Panc1 (cell line): ENCODE measurements at regions not wholly inside any gene's neighbourhood (a gene's known extent, or its start where the extent isn't known, plus 50 kb on each side); places are given as distances from the start of the nearest gene placed in this dataset.

ENCODE experiments used
- ATAC-seq: fragments of 200-7000 bp; cut with Tn5 transposase; 2 replicates; pipeline ENCODE4 v1.9.1; 2020; ENCODE audit warnings: mild to moderate bottlenecking, moderate library complexity
- BruUV-seq: library from RNA; stranded (reverse); fragments of 400-500 nt; replicated peaks from 2 replicates; lab custom pipeline; 2021; lab: Mats Ljungman, UMichigan
- CTCF ChIA-PET: fragments of 300-600 bp; sonication (Branson Sonifier 250); formaldehyde crosslinking; loops from one replicate; lab custom pipeline; 2022; ENCODE audit warnings: antibody characterized with exemption; lab: Charles Lee
- POLR2A ChIA-PET: fragments of 300-600 bp; sonication (Branson Sonifier 250); formaldehyde crosslinking; loops from one replicate; lab custom pipeline; 2022; ENCODE audit warnings: antibody characterized with exemption; lab: Charles Lee
- DNase-seq: peaks from one replicate; pipeline ENCODE4 v3.0.0-alpha.2; 2010; ENCODE audit warnings: low read depth, low spot score
- H3K27ac ChIP-seq: 2 replicates; pipeline ENCODE4 v1.5.1; 2011; ENCODE audit warnings: mild to moderate bottlenecking, low read length, inconsistent platforms
- H3K27me3 ChIP-seq: fragments of 200-500 bp; sonication (Bioruptor generic); 2 replicates; pipeline ENCODE4 v1.6.0; 2014; ENCODE audit warnings: low read length, inconsistent platforms; ENCODE audit not compliant: control insufficient read depth, insufficient read depth
- H3K36me3 ChIP-seq: fragments of 200-500 bp; sonication (Bioruptor generic); 2 replicates; pipeline ENCODE4 v1.5.1; 2014; ENCODE audit warnings: inconsistent platforms, mild to moderate bottlenecking, low read length, moderate library complexity; ENCODE audit not compliant: control insufficient read depth, insufficient read depth
- H3K4me1 ChIP-seq: 2 replicates; pipeline ENCODE4 v1.5.1; 2011; ENCODE audit warnings: inconsistent platforms, mild to moderate bottlenecking, low read length, moderate library complexity; ENCODE audit not compliant: control insufficient read depth, insufficient read depth
- H3K4me3 ChIP-seq, 2 experiments: 2 replicates each; pipeline ENCODE4 v1.5.1; 2011 to 2012; ENCODE audit warnings: low read depth in 2 of 2, low read length in 2 of 2, mild to moderate bottlenecking in 2 of 2, inconsistent platforms in 1 of 2, moderate library complexity in 1 of 2
- H3K9me3 ChIP-seq: fragments of 200-500 bp; sonication (Bioruptor generic); 2 replicates; pipeline ENCODE4 v1.5.1; 2014; ENCODE audit warnings: low read depth, mild to moderate bottlenecking, inconsistent platforms, low read length, moderate library complexity; ENCODE audit not compliant: control insufficient read depth, insufficient read depth
- POLR2AphosphoS5 ChIP-seq: IDR thresholded peaks from 2 replicates; pipeline ENCODE4 v1.6.1; 2012; ENCODE audit warnings: mild to moderate bottlenecking, low read depth, low read length, moderate library complexity
- REST ChIP-seq, 2 experiments: IDR thresholded peaks; 2 replicates each; pipeline ENCODE4 v1.6.1; 2011 to 2012; ENCODE audit warnings: low read depth in 2 of 2, control low read depth in 1 of 2, low read length in 1 of 2, mild to moderate bottlenecking in 1 of 2, moderate library complexity in 1 of 2; ENCODE audit not compliant: insufficient read depth in 1 of 2
- SIN3A ChIP-seq: IDR thresholded peaks from 2 replicates; pipeline ENCODE4 v1.6.1; 2012; ENCODE audit warnings: low read depth, mild to moderate bottlenecking, low read length, moderate library complexity, borderline replicate concordance; ENCODE audit not compliant: insufficient read depth
- TCF7L2 ChIP-seq: IDR thresholded peaks from 2 replicates; pipeline ENCODE4 v1.6.1; 2011; ENCODE audit warnings: mild to moderate bottlenecking, low read depth, low read length, inconsistent platforms
- in situ Hi-C: cut with HindIII; loops from 2 replicates; pipeline ENCODE4 v1.10.0; 2016; ENCODE audit warnings: low sequenced_read_pairs, low pct_unique_long_range_greater_than_20kb
- intact Hi-C: fragments of 100-400 bp; cut with micrococcal nuclease; formaldehyde crosslinking; loops from one replicate; pipeline ENCODE4 v1.10.0; 2022; ENCODE audit not compliant: unreplicated experiment
- TF ChIP-seq, protein P1 (sequence below): fragments of 450-650 bp; IDR thresholded peaks from 2 replicates; pipeline ENCODE4 v1.5.1; 2017; ENCODE audit warnings: mild to moderate bottlenecking

GRCh38 chr13:65865206-65865605, 1364.9 kb downstream of the PCDH9 start:
- no peak for ATAC-seq
- TF ChIP-seq, protein P1, sequence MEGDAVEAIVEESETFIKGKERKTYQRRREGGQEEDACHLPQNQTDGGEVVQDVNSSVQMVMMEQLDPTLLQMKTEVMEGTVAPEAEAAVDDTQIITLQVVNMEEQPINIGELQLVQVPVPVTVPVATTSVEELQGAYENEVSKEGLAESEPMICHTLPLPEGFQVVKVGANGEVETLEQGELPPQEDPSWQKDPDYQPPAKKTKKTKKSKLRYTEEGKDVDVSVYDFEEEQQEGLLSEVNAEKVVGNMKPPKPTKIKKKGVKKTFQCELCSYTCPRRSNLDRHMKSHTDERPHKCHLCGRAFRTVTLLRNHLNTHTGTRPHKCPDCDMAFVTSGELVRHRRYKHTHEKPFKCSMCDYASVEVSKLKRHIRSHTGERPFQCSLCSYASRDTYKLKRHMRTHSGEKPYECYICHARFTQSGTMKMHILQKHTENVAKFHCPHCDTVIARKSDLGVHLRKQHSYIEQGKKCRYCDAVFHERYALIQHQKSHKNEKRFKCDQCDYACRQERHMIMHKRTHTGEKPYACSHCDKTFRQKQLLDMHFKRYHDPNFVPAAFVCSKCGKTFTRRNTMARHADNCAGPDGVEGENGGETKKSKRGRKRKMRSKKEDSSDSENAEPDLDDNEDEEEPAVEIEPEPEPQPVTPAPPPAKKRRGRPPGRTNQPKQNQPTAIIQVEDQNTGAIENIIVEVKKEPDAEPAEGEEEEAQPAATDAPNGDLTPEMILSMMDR, result no peak
- no peak for TF ChIP-seq SIN3A
- TF ChIP-seq TCF7L2, result no peak
- no peak for TF ChIP-seq REST (IDR thresholded peaks at IDR 0.05; ENCODE audit: insufficient read depth in 1 of 2, low read depth in 2 of 2, low read length in 1 of 2)
- TF ChIP-seq POLR2AphosphoS5, result no peak
- Histone ChIP-seq H3K27ac (no peak overlapping the region), H3K9me3 (no peaks in the 10 kb centered on the region), H3K27me3 (no peaks in the 10 kb centered on the region), H3K4me1 (no peaks in the 10 kb centered on the region), H3K36me3 (no peaks in the 10 kb centered on the region), H3K4me3 (no peak overlapping the region)
- ChIA-PET POLR2A (no interaction called here), CTCF (no interaction called here)
- in situ Hi-C loops (no loop called here), intact Hi-C loops (no loop called here)
- no peak for DNase-seq
- no TSS peak for BruUV-seq

DNA sequence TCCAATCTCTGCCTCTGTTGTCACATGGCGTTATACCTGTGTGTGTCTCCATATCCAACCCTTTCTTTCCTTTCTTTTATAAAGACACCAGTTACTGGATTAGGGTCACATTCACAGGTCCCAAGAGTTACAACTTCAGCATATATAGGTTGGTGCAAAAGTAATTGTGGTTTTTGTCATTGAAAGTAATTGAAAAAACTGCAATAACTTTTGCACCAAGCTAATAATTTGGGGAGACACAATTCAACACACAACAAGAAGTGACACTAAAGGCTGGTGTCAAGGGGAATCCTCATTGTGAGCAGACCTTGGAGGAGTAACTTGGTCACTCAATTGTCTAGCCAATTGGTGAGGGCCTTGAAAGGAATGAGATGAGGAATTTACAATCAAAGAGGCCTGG, 1366.1 kb downstream of the PCDH9 start:
- in situ Hi-C loops (no loop called here), intact Hi-C loops (no loop called here)
- H3K27me3 ChIP-seq, result no peaks in the 10 kb centered on the region
- no peaks in the 10 kb centered on the region for H3K4me1 ChIP-seq
- TF ChIP-seq SIN3A (no peak), TCF7L2 (no peak), POLR2AphosphoS5 (no peak), REST (IDR thresholded peaks at IDR 0.05; ENCODE audit: insufficient read depth in 1 of 2, low read depth in 2 of 2, low read length in 1 of 2) (no peak)
- TF ChIP-seq, protein P1, result no peak
- POLR2A ChIA-PET, result no interaction called here
- no peak overlapping the region for H3K4me3 ChIP-seq
- DNase-seq (no peak), ATAC-seq (no peak)
- no TSS peak for BruUV-seq
- no peaks in the 10 kb centered on the region for H3K9me3 ChIP-seq
- CTCF ChIA-PET, result no interaction called here
- no peaks in the 10 kb centered on the region for H3K36me3 ChIP-seq
- no peak overlapping the region for H3K27ac ChIP-seq
